ENCODE measurements at regions not wholly inside any gene's neighbourhood (a gene's known extent, or its start where the extent isn't known, plus 50 kb on each side); places are given as distances from the start of the nearest gene placed in this dataset.

DNA sequence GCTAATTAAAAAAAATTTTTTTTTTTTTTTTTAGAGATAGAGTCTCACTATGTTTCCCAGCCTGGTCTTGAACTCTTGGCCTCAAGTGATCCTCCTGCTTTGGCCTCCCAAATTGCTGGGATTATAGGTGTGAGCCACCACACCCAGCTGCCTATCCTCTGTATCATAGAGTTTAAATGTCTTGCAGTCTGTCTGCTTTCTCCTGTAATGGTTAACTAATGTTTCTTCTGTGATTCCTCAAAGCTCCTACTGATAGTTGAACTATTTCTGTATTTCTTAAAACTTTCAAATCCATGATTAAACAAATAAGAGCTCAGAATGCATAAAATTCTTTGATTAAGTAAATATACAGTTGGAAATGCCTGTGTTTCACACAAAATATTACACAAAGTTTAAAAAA lies 115.4 kb upstream of the TPM1 start:
- no peak for TF ChIP-seq CTCF (IDR thresholded peaks at IDR 0.05)
- TF ChIP-seq ZFX (IDR thresholded peaks at IDR 0.05; ENCODE audit: borderline replicate concordance): no peak

Data from 22Rv1 (cell line).